ENCODE measurements at regions not wholly inside any gene's neighbourhood (a gene's known extent, or its start where the extent isn't known, plus 50 kb on each side); places are given as distances from the start of the nearest gene placed in this dataset.

GRCh38 chr6:165985806-165986299 lies 181.8 kb downstream of the TBXT start:
- TF ChIP-seq CTCF (IDR thresholded peaks at IDR 0.05; ENCODE audit: insufficient read depth, low read length, poor library complexity, severe bottlenecking) (no peak), EZH2phosphoT487 (conservative IDR thresholded peaks at IDR 0.05; ENCODE audit: low read length) (no peak)

Data from SU-DHL-6 (cell line).